GM12872 (cell line): ENCODE measurements at regions not wholly inside any gene's neighbourhood (a gene's known extent, or its start where the extent isn't known, plus 50 kb on each side); places are given as distances from the start of the nearest gene placed in this dataset.

Experiments
- TF ChIP-seq, protein P1 (sequence below): IDR thresholded peaks from 3 replicates; pipeline ENCODE4 v1.5.1; 2011; ENCODE audit warnings: low read depth, mild to moderate bottlenecking, low read length, moderate library complexity; ENCODE audit not compliant: insufficient read depth

DNA sequence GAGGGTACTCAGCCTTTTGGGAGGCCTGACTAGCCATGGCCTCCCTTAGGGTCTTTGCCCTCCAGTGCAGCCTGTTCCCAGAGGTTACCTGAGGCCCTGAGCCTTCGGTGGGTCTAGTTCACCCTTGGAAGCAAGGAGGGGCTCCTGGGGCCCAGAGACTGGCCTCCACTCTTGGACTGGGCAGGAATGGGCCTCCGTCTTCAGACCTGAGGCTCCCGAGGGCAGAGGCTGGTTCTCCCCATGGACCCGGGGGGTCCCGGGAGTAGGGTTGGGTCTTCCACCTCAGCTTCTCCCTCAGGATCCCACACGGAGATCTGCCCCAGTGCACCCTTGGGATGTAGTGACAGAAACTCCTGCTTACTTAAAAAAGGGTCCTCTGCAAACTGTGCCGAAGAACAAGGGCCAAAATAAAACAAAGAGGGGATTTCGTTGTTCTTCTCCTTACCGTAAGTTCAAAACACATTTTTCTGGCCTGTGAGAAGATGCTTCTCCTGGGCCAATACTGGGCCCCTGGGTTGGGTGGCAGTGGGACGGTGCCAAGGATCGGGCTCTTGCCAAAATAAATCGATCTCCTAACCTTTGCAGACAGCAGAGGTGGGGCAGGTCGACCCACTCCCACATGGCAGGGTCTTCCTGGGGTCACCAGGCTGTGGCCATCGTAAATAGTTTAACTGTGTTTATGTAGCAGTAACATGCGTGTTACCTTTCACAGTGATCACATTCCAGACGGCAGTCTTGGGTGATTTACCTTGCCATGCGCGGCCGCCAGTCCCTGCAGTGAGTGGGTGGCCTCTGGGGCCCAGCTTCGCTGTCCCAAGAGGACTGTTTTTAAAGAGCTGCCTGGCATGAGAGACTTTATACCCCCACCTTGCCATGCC is 151.8 kb downstream of the VEGFA start:
- TF ChIP-seq, protein P1, sequence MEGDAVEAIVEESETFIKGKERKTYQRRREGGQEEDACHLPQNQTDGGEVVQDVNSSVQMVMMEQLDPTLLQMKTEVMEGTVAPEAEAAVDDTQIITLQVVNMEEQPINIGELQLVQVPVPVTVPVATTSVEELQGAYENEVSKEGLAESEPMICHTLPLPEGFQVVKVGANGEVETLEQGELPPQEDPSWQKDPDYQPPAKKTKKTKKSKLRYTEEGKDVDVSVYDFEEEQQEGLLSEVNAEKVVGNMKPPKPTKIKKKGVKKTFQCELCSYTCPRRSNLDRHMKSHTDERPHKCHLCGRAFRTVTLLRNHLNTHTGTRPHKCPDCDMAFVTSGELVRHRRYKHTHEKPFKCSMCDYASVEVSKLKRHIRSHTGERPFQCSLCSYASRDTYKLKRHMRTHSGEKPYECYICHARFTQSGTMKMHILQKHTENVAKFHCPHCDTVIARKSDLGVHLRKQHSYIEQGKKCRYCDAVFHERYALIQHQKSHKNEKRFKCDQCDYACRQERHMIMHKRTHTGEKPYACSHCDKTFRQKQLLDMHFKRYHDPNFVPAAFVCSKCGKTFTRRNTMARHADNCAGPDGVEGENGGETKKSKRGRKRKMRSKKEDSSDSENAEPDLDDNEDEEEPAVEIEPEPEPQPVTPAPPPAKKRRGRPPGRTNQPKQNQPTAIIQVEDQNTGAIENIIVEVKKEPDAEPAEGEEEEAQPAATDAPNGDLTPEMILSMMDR: no peak

DNA sequence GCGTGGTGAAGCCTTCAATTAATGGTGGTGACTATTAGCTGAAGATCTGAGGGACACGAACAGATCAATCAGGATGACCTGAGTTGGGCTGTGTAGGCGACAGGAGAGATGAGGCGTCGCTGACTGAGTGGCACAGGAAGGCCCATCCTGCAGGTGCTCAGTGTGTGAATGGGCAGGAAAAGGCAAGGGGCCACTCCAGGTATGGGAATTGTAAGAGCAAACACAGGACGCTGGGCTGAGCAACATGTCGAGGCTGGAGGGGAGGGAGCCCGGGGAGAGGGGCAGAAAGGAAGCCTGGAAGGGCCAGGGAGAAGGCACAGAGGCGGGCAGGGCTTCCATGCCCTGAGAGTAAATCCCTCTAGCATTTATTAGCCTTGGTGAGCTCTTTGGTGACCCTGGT is 151.0 kb downstream of the VEGFA start:
- TF ChIP-seq, protein P1: no peak

GRCh38 chr6:43919774-43920173 is 149.8 kb downstream of the VEGFA start:
- TF ChIP-seq, protein P1: no peak

GRCh38 chr6:43917878-43918382 is 147.9 kb downstream of the VEGFA start:
- TF ChIP-seq, protein P1: no peak

DNA sequence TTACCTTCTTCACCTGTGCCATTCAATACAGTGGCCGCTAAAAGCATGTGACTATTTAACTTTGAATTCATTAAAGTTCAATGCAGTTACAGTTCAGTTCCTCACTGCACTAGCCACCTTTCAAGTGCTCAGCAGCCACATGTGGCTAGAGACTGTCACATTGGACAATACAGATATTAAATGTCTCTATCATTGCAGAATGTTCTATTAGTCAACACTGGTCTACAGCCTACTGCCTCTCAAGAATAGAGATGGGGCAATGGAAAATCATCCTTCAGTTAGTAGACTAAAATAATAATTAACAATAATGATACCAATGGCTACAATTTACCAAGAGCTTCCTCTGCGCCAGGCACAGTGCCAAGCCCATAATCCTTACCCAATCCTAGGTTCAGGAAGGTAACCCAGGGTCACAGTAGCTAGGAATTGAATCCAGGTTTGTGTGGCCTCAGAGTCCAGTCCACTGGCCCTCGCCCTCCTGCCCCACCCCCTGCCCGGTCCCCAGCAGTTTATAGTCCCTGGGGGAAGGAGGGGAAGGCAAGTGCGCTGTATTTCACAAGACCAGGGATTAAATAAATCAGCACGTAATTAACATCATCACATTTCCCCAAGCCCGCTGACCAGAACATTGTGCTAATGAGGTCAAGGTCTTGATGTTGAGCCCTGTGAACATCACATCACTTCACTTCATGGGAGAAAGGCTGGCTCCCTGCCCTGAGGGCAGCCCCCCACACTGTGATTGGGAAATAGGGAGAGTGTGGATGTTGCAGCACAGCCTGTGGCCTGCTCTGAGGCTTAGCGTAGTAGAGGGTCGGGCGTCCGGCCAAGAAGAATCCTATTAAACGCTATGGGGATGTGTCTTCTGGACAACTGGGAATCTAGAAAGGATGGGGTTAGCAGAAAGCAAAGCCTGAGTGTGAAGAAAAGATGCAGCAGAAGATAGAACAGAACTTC is 147.2 kb downstream of the VEGFA start:
- TF ChIP-seq, protein P1: no peak

DNA sequence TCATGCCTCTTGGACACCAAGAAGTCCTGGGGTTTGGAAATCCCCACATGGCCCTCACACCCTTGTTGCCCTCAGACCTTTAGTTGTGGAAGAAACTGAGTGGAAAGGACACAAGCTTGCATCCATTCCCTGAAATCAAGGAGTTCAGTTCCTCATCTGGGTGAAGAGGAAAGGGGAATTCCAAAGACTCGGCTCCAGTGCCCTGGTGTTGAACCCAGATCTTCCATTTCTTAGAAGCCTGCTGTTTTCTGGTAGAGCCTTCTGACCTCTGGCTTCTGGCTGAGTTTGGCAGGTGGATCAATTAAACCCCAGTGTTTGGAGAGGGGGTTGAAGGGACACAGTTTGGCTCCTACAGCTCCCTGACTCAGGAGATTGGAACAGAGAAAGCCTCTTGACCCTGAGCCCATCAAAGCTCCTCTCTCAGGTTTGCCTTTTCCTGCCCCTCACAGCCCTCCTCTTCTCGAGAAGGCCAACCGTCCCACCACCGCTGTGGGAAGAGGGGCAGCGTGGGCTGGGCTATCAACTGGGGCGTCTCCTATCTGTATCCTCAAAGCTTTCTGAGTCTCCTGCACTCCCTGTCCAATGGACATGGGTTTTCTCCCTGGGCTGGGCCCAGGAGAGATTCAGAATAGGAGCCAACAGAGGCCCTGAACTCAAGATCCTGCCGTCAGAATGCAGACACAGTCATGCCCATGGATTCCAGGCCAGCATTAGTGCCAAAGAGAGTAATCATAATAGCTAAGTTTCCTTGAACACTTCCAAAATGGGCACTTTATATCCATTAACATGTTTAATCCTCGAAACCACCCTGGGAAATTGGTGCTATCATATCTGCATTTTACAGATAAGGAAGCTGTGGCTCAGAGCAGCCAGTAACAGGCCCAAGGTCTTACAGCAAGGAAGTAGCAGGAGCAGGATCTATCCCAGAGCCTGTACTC is 146.2 kb downstream of the VEGFA start:
- TF ChIP-seq, protein P1: no peak
